Hepatocyte (in vitro differentiated cells): ENCODE measurements at regions not wholly inside any gene's neighbourhood (a gene's known extent, or its start where the extent isn't known, plus 50 kb on each side); places are given as distances from the start of the nearest gene placed in this dataset.

Source experiments
- DNase-seq: peaks from one replicate; pipeline ENCODE4 v3.0.0-alpha.2; 2016; ENCODE audit warnings: low spot score
- H2AFZ ChIP-seq: fragments of 200-600 bp; sonication (generic); 2 replicates; pipeline ENCODE4 v1.6.0; 2016; ENCODE audit warnings: antibody characterized with exemption, mild to moderate bottlenecking
- H3K27ac ChIP-seq: fragments of 200-600 bp; sonication (generic); 2 replicates; pipeline ENCODE4 v1.5.1; 2016; ENCODE audit warnings: mild to moderate bottlenecking
- H3K27me3 ChIP-seq: fragments of 200-600 bp; sonication (generic); 2 replicates; pipeline ENCODE4 v1.6.1; 2016
- H3K36me3 ChIP-seq: fragments of 200-600 bp; sonication (generic); replicated peaks from 2 replicates; pipeline ENCODE4 v1.5.1; 2016; ENCODE audit warnings: low read depth; ENCODE audit not compliant: insufficient read depth
- H3K4me1 ChIP-seq: fragments of 200-600 bp; sonication (generic); 2 replicates; pipeline ENCODE4 v1.5.1; 2016; ENCODE audit warnings: mild to moderate bottlenecking, moderate library complexity; ENCODE audit not compliant: insufficient read depth
- H3K4me2 ChIP-seq: fragments of 200-600 bp; sonication (generic); 2 replicates; pipeline ENCODE4 v1.6.0; 2016
- H3K4me3 ChIP-seq: fragments of 200-600 bp; sonication (generic); 2 replicates; pipeline ENCODE4 v1.5.1; 2016; ENCODE audit warnings: mild to moderate bottlenecking
- H3K79me2 ChIP-seq: fragments of 200-600 bp; sonication (generic); 2 replicates; pipeline ENCODE4 v1.6.0; 2017; ENCODE audit warnings: mild to moderate bottlenecking
- H3K9me2 ChIP-seq: fragments of 200-600 bp; sonication (generic); replicated peaks from 2 replicates; pipeline ENCODE4 v1.6.0; 2017; ENCODE audit warnings: mild to moderate bottlenecking; ENCODE audit not compliant: insufficient read depth
- H3K9me3 ChIP-seq: fragments of 200-600 bp; sonication (generic); 2 replicates; pipeline ENCODE4 v1.5.1; 2016; ENCODE audit warnings: low read depth, mild to moderate bottlenecking
- H4K20me1 ChIP-seq: fragments of 200-600 bp; sonication (generic); 2 replicates; pipeline ENCODE4 v1.6.0; 2016; ENCODE audit warnings: mild to moderate bottlenecking; ENCODE audit not compliant: insufficient read depth, poor library complexity, severe bottlenecking
- CTCF ChIP-seq: fragments of 200-600 bp; sonication (generic); IDR thresholded peaks from 2 replicates; pipeline ENCODE4 v1.5.1; 2016; ENCODE audit warnings: antibody characterized with exemption, mild to moderate bottlenecking; ENCODE audit not compliant: poor library complexity
- EZH2 ChIP-seq: fragments of 200-600 bp; sonication (generic); IDR thresholded peaks from 2 replicates; pipeline ENCODE4 v1.6.1; 2016; ENCODE audit warnings: antibody characterized with exemption, mild to moderate bottlenecking, borderline replicate concordance
- EZH2phosphoT487 ChIP-seq: fragments of 200-600 bp; sonication (generic); IDR thresholded peaks from one replicate; pipeline ENCODE4 v1.6.1; 2018; ENCODE audit warnings: antibody characterized with exemption, mild to moderate bottlenecking, low read depth, moderate library complexity; ENCODE audit not compliant: unreplicated experiment, severe bottlenecking
- WGBS: methylation state at CpG from one replicate; pipeline ENCODE4 v1.1.6; 2016; ENCODE audit warnings: low lambda C conversion rate; ENCODE audit errors: missing lambda C conversion rate; 5-methylcytosine and 5-hydroxymethylcytosine counted together

- no peaks in the 10 kb centered on the region for H4K20me1 ChIP-seq
- peaks cover 2% of the 10 kb centered on the region for H3K27me3 ChIP-seq
- H3K9me3 ChIP-seq, result no peaks in the 10 kb centered on the region
- no peaks in the 10 kb centered on the region for H3K9me2 ChIP-seq
- no peak overlapping the region for H2AFZ ChIP-seq
- TF ChIP-seq CTCF, result peak; percentile 90
- TF ChIP-seq EZH2phosphoT487, result no peak
- no peak for TF ChIP-seq EZH2
- no peaks in the 10 kb centered on the region for H3K4me1 ChIP-seq
- 15% methylated on average over 8 of the region's 8 CpGs for WGBS
- no peak overlapping the region for H3K4me2 ChIP-seq
- no peak overlapping the region for H3K27ac ChIP-seq
- H3K36me3 ChIP-seq, result no peaks in the 10 kb centered on the region
- H3K79me2 ChIP-seq, result no peaks in the 10 kb centered on the region
- H3K4me3 ChIP-seq, result no peak overlapping the region
- peak; percentile 94 for DNase-seq
Observed at GRCh38 chr1:29793101-29793546, 556.8 kb downstream of the PTPRU start.

GRCh38 chr1:29789910-29790247 is 553.6 kb downstream of the PTPRU start:
- TF ChIP-seq CTCF (no peak), EZH2 (no peak)
- Histone ChIP-seq H3K4me3 (no peak overlapping the region), H4K20me1 (no peaks in the 10 kb centered on the region), H3K27me3 (peaks cover 4% of the 10 kb centered on the region), H3K9me3 (no peaks in the 10 kb centered on the region), H2AFZ (no peak overlapping the region), H3K4me2 (no peak overlapping the region), H3K9me2 (no peaks in the 10 kb centered on the region), H3K79me2 (no peaks in the 10 kb centered on the region), H3K4me1 (no peaks in the 10 kb centered on the region), H3K27ac (no peak overlapping the region), H3K36me3 (no peaks in the 10 kb centered on the region)
- 77% methylated on average over 6 of the region's 6 CpGs for WGBS
- no peak for DNase-seq

GRCh38 chr1:29789221-29789909 is 553.0 kb downstream of the PTPRU start:
- Histone ChIP-seq H3K27me3 (peaks cover 4% of the 10 kb centered on the region), H3K9me2 (no peaks in the 10 kb centered on the region), H3K4me2 (no peak overlapping the region), H3K4me3 (no peak overlapping the region), H3K79me2 (no peaks in the 10 kb centered on the region), H3K27ac (no peak overlapping the region), H3K36me3 (no peaks in the 10 kb centered on the region), H3K4me1 (no peaks in the 10 kb centered on the region), H4K20me1 (no peaks in the 10 kb centered on the region), H3K9me3 (no peaks in the 10 kb centered on the region), H2AFZ (no peak overlapping the region)
- no peak for TF ChIP-seq CTCF
- no peak for TF ChIP-seq EZH2phosphoT487
- TF ChIP-seq EZH2, result no peak
- DNase-seq, result no peak
- 79% methylated on average over 10 of the region's 10 CpGs for WGBS
